HG03103 (cell line): ENCODE measurements at regions not wholly inside any gene's neighbourhood (a gene's known extent, or its start where the extent isn't known, plus 50 kb on each side); places are given as distances from the start of the nearest gene placed in this dataset.

Experiments
- ATAC-seq: cut with Tn5 transposase; IDR thresholded peaks from one replicate; pipeline ENCODE4 v1.9.1; 2021; ENCODE audit warnings: low read depth; ENCODE audit not compliant: unreplicated experiment

DNA sequence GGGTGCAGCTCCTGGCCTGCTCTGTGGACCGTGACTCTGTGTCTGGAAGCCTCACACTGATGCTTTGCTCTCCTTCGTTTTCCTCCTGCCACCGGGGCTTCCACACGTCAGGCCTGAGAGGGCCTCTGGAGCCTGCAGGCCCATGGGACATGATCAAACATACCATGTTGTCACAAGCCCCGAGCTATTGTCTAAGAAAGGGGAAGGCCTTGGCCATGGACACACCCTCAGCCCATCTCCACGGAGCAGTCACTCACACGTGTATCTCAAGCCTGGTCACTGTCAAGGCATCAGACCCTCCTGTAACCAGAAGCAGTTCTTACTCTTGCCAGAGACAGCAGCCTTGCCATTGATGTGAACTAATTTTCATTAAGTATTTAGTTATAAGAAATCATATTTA lies 814.1 kb upstream of the SALL3 start:
- no peak for ATAC-seq

DNA sequence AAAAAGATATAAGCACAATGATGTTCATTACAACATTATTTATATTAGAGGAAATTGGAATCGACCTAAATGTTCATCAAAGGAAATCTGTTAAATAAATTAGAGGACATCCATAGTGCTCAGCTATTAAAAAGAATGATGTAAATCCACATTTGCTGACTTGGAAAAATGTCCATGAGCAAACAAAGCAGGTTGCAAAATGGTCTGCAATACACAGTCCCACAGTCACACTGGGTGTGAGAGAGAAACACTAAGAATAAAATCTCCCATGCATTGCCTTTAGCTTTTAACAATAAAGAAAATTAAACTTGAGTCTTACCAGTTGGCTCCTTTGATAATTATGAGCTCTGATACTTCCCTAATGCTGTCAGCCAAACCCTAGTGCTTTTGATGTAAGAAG lies 811.1 kb upstream of the SALL3 start:
- no peak for ATAC-seq

DNA sequence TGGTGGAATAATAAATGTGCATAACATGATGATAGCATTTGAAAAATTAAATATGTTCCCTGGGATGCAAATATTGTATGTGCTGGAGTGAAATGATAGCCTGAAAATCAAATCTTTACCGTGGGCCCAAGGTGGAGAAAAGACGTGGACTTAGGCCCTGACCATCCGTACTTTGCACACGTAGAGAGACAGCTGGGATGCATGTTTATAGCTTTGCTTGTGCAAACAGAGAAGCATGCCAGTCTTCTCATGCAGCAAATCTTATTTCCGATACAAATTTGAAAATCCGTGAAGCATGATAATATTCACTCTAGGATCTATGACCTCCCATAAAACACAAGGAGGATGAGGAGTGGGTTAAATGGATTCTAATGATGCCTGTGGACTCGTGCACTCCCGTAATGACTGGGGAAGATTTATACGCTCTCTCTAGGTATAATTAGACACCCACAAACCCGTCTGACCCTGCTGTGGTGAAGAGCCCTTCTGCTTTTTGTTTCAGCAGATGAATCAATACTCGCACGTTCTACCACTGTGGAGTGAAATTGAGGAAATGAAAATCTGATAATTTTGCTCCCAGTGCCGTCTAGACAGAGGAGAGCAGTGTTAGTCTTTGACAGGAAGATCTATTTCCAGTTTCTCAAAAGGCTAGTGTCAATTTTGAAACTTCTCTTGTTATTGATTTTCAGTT lies 810.3 kb upstream of the SALL3 start:
- ATAC-seq, result no peak

DNA sequence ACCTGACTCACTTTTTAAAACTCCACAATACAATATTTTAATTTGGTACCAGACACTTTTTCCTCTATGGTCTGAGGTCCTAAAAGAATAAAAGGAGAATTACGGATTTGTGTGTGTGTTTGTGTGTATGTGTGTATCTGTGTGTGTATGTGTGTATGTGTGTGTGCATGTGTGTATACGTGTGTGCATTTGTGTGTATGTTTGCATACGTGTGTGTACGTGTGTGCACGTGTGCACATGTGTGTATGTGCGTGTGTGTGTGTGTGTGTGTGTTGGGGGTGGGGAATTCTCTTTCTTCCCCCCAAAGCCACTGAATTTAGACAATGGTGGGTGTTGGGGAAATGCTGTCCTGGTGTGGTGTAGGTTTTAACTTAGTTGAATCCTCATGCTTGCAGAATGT lies 807.7 kb upstream of the SALL3 start:
- ATAC-seq, result no peak

DNA sequence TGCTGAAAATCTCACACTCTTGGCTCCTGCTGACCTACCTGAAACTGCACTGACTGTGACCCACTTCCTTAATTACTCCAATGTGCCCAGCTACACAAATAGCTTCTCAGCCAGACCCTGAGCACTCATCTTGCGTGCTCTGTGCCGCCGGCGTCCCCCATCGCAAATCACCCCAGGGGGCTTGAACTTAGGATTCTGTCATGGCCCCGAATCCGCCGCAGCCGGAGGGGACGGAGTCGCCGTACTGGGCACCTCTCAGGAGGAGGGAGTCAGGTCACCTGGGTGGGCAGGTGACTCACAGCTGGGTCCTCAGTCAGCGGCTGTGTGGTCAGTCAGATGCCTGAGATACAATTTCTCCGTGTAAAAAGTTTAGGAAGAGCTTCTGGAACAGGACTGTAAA lies 804.9 kb upstream of the SALL3 start:
- no peak for ATAC-seq

DNA sequence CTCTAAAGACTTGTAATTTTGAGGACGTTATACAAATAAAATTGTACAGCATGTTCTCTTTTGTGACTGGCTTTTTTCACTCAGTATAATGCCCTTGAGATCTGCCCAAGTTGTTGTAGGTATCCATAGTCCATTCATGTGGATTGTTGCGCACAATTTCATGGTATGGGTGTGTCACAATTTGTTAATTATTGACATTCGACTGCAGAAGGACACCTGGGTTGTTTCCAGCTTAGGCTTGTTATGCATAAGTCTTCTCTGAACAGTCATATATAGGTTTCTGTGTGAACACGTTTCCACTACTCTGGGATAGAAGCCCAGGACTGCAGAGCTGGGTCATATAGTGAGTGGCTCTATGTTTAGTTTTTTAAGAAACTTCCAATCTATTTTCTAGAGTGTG lies 800.8 kb upstream of the SALL3 start:
- no peak for ATAC-seq

DNA sequence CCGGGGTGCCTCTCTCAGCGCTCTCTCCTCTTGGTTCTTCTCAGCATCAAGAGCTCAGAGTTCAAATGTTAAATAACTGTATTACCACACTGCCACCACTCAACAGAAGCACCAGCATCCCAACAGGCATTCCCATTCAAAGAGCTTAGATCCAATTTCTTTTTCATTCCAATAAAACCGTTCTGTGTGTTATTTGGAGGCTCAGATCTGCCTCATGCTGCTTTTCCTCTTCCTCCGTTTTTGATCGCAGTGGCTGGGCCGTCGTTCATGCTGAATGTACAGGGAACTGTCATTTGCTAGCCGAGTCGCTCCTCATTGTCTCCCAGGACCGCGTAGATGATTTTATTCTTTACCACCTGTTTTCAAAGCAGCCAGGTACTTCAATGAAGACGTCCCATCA lies 798.9 kb upstream of the SALL3 start:
- ATAC-seq, result no peak

DNA sequence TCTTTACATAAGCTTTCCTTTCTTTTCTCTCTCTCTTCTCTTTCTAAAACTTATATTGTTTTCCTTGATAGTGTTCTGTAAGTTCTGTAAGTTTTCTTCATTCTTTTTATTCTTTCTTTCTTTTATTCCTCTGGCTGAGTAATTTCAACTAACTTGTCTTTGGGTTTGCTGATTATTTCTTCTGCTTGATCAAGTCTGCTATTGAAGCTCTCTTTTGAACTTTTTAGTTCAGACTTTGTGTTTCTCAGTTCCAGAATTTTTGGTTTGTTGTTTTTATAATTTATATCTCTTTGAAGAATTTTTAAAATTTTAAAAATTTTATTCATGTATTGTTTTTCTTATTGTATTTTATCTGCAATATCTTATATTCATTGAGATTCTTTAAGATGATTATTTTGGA lies 795.8 kb upstream of the SALL3 start:
- ATAC-seq, result no peak

DNA sequence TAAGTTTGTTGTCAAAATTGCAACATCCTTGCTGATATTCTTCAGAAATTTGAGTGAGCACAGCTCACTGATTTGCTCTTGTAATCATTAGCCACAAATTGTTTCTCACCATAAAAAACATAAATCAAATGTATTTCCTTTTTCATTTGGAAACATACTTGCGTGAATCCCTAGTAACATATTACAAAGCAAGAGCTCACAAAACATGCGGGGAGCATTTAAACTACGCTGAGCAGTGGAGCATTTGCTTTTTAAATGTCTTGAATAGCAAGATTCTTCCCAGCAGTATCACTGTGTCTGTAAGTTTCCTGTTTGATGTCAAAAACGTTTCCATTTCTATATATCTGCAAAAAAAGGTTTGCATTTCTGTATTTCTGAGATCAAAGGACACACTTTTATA lies 788.3 kb upstream of the SALL3 start:
- no peak for ATAC-seq

DNA sequence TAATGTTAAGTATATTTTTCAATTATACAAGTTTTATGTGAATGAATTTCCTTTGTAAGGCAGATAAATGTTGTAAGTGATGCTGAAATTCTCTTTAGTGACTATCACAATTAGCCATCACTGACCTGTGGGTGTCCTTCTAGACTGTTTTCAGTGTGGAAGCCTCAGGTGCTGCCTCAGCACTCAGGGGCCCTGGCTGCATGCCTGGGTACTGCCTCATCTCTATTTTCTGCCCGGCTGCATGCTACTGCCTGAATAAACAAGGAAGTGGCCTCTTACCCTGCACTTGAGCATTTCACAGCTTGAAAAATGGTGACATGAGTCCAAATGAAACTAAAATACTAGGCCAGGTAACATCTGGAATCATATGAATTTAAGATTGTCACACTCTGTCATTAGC lies 787.6 kb upstream of the SALL3 start:
- no peak for ATAC-seq

DNA sequence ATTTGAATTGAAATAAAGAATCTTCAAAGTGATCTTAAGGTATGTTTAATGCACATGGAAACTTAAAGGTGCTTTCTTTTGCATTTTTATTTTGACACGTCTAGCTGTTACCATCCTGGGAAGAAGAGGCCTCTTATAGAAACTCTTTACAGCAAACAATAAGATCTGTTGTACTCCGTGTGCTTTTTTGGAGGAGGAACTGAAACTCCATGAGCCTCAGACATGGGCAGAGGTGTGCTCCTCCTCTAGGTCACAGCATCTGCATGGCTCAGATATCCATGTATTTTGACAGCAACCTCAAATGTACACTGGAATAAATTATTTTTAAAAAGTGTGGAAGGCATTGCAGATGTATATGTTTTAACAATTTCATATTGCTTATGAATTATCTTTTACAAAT lies 783.3 kb upstream of the SALL3 start:
- no peak for ATAC-seq

DNA sequence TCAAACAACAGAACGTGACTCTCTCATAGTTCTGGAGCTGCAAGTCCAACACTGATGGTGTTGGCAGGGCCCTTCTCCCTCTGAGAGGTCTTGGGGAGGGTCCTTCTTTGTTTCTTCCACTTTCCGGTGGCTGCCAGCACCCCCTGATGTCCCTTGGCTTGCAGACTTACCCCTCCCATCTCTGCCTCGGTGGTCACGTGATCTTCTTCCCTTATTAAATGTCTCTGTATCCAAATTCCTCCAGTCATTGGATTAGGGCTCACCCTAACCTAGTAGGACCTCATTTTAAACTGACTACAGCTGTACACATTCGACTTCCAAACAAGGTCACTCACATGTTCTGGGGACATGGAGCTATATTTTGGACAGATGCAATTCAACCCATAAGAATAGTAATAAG lies 780.6 kb upstream of the SALL3 start:
- ATAC-seq, result no peak

DNA sequence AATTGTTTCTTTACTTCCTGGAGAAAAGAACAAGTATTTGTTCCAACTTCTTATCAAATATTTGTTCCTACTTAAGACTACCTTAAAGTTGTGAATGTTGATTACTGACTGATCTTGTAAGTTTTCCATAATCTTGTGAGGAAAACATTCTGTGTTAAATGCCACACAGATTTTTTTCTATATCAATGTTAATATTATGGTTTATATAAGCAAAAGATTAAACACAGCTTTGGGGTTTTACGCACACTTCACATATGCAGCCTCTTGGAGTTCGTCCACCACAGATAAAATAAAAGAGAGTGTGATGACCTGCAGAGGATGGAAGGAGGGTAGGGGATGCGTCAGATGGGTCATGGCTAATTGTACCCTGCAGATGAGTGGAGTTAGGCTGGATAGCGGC lies 780.0 kb upstream of the SALL3 start:
- no peak for ATAC-seq

DNA sequence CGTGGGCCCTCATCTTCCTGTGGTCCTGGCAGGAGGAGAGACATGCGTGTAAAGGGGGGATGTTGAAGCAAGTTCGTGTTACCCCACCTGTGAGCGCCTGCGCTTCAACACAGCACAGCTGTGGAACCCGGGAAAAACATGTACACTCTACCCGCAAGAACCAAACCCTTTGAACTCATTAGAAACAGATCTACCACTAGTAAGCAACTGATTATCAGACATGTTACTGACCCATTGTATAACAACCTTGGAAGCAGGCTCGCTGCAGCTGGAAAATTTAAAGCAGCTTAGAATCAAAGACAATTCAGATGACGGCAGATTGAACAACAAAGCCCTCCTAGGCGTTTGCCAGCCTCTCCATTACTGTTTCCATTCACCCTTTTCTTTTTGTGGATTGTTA lies 771.7 kb upstream of the SALL3 start:
- ATAC-seq, result no peak

DNA sequence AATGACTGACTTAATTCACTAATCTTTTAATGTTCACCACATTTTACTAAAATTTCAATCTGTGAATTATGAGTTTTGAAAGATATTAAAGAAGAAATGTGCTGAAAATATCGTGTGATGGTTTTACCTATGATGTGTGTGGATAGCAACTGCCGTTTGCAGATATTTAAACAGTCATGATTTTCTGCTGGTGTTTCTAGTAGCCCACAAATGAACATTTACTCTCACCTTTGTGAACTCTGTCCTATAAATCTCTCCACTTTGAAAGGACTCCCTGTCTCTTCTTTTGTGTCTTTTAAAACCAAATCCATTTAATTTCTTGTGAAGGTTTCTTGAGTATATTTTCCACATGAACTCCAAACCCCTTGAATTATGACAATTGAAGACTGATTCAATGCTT lies 771.2 kb upstream of the SALL3 start:
- ATAC-seq, result no peak

DNA sequence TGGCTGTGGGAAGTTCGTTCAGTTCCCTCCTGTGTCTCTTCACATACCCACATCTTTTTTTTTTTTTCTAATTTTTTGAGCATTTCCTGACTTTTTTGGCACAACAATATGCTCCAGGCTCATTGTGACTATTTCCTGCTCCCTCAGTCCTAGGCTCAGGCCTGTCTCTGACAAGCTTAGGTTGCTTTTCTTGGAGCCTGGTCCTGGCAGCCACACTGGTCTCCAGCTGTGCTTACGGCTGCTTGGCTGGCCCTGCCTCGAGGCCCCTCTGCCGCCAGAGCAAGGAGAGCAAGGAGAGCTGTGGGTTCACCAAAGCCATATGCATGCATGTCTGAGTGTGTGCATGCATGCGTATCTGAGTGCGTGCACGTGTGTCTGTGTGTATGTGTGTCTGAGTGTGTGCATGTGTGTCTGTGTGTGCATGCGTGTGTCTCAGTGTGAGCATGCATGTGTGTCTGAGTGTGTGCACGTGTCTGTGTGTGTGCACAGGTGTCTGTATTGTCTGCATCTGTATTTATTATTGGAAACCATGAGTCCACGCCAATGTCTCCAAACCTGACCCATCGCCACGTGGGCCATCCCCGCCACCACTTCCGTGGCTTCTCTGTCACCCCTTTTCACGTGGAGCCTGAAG lies 766.1 kb upstream of the SALL3 start:
- no peak for ATAC-seq

DNA sequence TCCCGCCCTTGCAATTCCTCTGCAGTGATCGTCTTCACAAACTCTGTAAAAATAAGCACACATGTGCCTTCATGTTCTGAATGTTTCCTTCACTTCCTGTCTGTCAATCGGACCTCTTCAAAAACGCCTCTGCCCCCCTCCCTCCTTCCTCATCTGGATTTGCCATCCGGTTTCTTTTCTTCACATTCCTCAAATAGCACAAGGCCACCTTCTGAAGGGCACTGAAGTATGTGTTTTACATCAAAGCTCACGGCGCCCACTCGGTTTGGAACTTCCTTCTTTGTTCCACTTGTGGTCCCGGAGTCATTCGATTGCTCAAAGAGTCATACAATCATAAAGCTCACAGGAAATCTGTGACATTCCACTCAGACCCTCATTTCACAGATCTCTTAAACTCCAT lies 758.1 kb upstream of the SALL3 start:
- no peak for ATAC-seq

DNA sequence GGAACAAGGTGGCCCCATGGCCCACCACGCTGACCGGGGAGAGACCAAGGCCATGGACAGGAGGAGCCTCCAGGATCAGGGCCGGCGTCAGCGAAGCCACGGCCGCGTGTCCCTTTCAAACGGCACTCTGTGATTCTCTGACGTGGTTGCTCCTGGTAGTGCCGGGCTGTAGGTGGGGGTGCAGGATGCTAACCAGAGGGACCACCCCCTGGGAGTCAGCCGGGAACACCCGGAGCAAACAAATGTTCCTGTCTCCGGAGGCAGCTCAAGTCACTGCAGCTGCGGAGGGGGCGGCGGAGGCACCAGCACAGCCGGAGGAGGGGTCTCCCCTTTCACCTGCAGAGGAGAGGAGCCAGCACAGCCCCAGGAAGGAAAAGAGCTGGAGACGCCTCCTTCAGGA lies 750.6 kb upstream of the SALL3 start:
- no peak for ATAC-seq

DNA sequence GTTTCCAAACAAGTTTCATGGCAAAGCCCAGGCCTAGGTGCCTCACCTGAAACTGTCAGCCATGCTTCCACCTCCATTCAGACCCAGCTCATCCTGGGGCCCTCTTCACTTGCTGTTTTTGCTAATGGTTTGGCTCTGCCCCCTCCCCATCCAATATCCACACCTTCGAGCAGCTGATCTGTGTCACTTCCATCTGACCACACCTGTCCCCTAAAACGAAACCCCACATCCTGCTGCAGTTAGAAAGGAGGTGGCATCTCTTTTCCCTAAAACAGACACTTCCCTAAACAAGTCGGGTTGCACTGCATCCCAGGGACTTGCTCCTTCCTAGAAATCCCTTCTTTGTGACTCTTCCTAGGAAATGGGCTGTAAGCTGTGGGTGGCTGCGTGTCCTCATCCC lies 748.7 kb upstream of the SALL3 start:
- ATAC-seq, result no peak

DNA sequence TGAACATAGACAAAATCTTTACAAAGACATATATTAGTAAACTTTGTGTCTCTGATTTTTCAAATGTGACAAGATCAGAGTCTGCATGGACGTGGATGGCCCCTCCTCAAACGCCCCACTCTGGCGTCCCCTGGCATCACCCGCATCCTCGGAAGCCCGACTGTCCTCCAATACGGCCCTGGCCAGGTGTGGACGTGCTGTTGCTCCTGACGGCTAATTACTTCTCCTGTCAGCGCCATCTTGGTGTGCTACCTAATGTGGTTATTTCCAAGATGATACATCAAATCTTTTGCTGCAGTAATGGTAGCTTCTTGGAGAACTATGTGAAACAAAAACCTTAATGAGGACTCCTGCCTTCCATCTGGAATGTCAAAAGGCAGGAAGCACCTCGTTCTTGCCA lies 747.4 kb upstream of the SALL3 start:
- ATAC-seq, result no peak

DNA sequence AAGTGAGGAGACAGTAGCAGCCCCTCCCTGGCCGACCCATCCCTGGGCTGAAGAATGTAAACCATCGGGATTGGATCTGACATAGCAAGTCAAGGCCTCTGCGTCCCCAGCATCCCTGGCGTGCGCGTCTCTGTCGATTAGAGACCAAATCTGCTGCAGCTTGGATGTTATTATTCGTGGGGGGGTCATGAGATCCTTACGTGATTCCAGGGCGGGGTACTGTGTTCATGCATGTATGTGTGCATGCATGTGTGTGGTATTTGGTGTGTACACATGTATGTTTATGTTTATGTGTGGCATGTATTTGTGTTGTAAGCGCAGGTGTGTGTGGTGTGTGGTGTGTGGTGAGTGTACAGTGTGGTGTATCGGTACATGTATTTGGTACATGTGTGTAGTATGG lies 741.8 kb upstream of the SALL3 start:
- ATAC-seq, result no peak

DNA sequence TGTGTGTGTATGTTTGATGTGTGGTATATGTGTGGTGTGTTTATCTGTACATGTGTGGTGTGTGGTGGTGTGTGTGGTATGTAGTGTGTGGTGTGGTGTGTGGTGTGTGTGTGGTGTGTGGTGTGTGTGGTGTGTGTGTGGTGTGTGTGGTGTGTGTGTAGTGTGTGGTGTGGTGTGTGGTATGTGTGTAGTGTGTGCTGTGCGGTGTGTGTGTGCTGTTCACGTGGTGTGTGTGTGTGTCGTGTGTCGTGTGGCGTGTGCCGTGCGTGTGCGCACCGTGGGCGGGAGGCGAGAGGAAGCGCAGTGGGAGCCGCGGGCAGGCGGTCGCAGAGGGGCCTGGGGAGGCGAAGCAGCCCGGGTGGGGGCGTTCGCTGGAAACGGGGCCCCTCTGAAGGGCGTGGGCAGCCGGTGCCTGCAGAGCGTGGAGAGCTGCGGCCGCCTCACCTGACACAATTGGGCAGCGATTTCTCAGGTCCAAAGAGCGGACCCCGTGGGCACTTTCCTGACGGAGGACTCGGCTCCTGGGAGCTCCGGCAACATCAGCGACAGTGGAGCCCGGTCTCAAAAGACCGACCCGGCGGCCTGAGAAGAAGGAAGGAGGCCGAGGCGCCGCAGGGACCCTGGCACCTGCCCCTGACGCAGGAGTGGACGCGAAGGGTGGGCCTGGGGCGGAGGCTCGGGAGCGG lies 741.1 kb upstream of the SALL3 start:
- no peak for ATAC-seq
